CD4-positive, alpha-beta T cell (primary cell): ENCODE measurements at regions not wholly inside any gene's neighbourhood (a gene's known extent, or its start where the extent isn't known, plus 50 kb on each side); places are given as distances from the start of the nearest gene placed in this dataset.

Source experiments
- ATAC-seq: fragments of 200-7000 bp; cut with Tn5 transposase; one replicate; pipeline ENCODE4 v1.10.0; 2022; ENCODE audit warnings: mild to moderate bottlenecking; ENCODE audit not compliant: poor library complexity
- CTCF ChIA-PET: fragments of 350-600 bp; sonication (Branson Sonifier 250); formaldehyde crosslinking; loops from one replicate; lab custom pipeline; 2021; ENCODE audit warnings: antibody characterized with exemption, inconsistent platforms; lab: Charles Lee
- POLR2A ChIA-PET: fragments of 350-600 bp; sonication (Branson Sonifier 250); formaldehyde crosslinking; loops from one replicate; lab custom pipeline; 2021; ENCODE audit warnings: antibody characterized with exemption, inconsistent platforms; lab: Charles Lee
- DNase-seq, 14 experiments: peaks; one replicate each; pipeline ENCODE4 v3.0.0-alpha.2; 2013 to 2020; ENCODE audit warnings: mixed read lengths in 2 of 14
- H3K27ac ChIP-seq, 2 donors: one replicate each; pipeline versions ENCODE4 v1.5.1 to v1.7.0; 2013; ENCODE audit warnings: low read length in 2 of 2, low read depth in 1 of 2, mild to moderate bottlenecking in 1 of 2
- H3K27me3 ChIP-seq, 2 experiments: 1 replicate in 1 of 2; 2 replicates in 1 of 2; pipeline versions ENCODE4 v1.6.1 to v1.7.0; 2013; ENCODE audit warnings: low read length in 2 of 2, control low read depth in 1 of 2, mild to moderate bottlenecking in 1 of 2, moderate library complexity in 1 of 2; ENCODE audit not compliant: insufficient read depth in 2 of 2, control insufficient read depth in 1 of 2
- H3K36me3 ChIP-seq: one replicate; pipeline ENCODE4 v1.6.1; 2013; ENCODE audit warnings: low read length, control low read depth; ENCODE audit not compliant: insufficient read depth
- H3K4me1 ChIP-seq: one replicate; pipeline ENCODE4 v1.6.1; 2013; ENCODE audit warnings: low read length, control low read depth; ENCODE audit not compliant: insufficient read depth
- H3K4me3 ChIP-seq: one replicate; pipeline ENCODE4 v1.5.1; 2013; ENCODE audit warnings: mild to moderate bottlenecking, low read length, moderate library complexity
- H3K9me3 ChIP-seq, 2 experiments: 1 replicate in 1 of 2; 2 replicates in 1 of 2; pipeline versions ENCODE4 v1.6.1 to v1.7.0; 2013; ENCODE audit warnings: low read length in 2 of 2, mild to moderate bottlenecking in 2 of 2, control low read depth in 1 of 2, moderate library complexity in 1 of 2; ENCODE audit not compliant: control insufficient read depth in 1 of 2, insufficient read depth in 1 of 2
- H3K27ac Mint-ChIP-seq: one replicate; pipeline ENCODE4 v1.8.0; 2020; ENCODE audit warnings: mixed read lengths
- H3K27me3 Mint-ChIP-seq: one replicate; pipeline ENCODE4 v1.8.0; 2021; ENCODE audit warnings: mixed read lengths
- H3K36me3 Mint-ChIP-seq: one replicate; pipeline ENCODE4 v1.8.0; 2021; ENCODE audit warnings: low read depth, mixed read lengths
- H3K4me1 Mint-ChIP-seq: one replicate; pipeline ENCODE4 v1.8.0; 2021; ENCODE audit warnings: low read depth, mixed read lengths
- H3K4me3 Mint-ChIP-seq: one replicate; pipeline ENCODE4 v1.8.0; 2020; ENCODE audit warnings: mild to moderate bottlenecking, mixed read lengths
- H3K9me3 Mint-ChIP-seq: one replicate; pipeline ENCODE4 v1.8.0; 2020; ENCODE audit warnings: mixed read lengths
- CTCF ChIP-seq: fragments of 200-600 bp; IDR thresholded peaks from one replicate; pipeline ENCODE4 v1.8.0; 2022; ENCODE audit warnings: antibody characterized with exemption, mild to moderate bottlenecking
- intact Hi-C, 2 experiments: fragments of 100-400 bp; cut with DNase I in 1 of 2; cut with micrococcal nuclease in 1 of 2; formaldehyde crosslinking; loops; one replicate each; pipeline versions ENCODE4 v1.15.1 to v1.9.0; 2023 to 2025; cut with DNase I, micrococcal nuclease

DNA sequence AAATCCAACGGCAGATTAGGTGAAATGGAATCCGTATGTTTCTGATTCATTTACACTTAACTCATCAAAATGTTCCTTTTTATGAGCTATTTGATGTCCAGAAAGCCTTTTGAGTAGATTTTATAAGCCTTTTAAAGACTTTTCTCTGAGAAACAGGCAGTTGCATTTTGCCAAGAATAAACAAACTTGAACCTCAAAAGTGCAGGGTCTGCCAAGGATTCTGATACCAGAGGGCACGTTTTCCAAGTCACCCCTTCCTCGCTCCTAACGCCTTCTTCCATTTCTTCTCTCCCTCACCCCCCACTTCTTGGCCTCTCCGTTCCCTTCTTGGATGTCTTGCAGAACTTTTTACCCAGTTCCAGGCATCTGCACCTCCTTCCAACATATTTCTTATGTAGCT lies 200.6 kb upstream of the TBX3 start:
- peaks cover 2% of the 10 kb centered on the region for H3K9me3 Mint-ChIP-seq
- no peak for DNase-seq
- Histone ChIP-seq H3K36me3 (no peaks in the 10 kb centered on the region), H3K4me3 (no peak overlapping the region), H3K4me1 (no peaks in the 10 kb centered on the region), H3K27ac (no peak overlapping the region), H3K27me3 (no peaks in the 10 kb centered on the region), H3K9me3 (peaks cover 0 to 5% of the 10 kb centered on the region in 2 experiments)
- ChIA-PET POLR2A (no interaction called here), CTCF (no interaction called here)
- H3K4me1 Mint-ChIP-seq, result no peaks in the 10 kb centered on the region
- no peaks in the 10 kb centered on the region for H3K36me3 Mint-ChIP-seq
- H3K27me3 Mint-ChIP-seq, result peaks cover 3% of the 10 kb centered on the region
- ATAC-seq, result no peak
- TF ChIP-seq CTCF, result no peak
- H3K4me3 Mint-ChIP-seq, result no peak overlapping the region
- H3K27ac Mint-ChIP-seq, result no peak overlapping the region
- intact Hi-C loops, result no loop called here

DNA sequence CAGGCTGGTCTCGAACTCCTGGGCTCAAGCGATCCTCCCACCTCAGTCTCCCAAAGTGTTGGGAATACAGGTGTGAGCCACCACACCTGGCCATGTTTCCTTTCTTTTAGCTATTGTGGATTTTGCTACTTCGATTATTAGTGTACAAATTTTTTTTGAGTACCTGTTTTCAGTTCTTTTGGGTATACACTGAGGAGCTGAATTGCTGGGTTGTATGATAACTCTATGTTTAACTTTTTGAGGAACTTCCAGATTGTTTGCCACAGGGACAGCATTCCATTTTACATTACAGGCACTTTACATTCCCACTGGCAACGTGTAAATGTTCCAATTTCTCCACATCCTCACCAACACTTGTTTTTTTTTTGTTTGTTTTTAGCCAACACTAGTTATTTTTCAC lies 198.1 kb upstream of the TBX3 start:
- Histone ChIP-seq H3K4me1 (no peaks in the 10 kb centered on the region), H3K4me3 (no peak overlapping the region), H3K36me3 (no peaks in the 10 kb centered on the region), H3K27ac (no peak overlapping the region), H3K9me3 (peaks cover 0 to 5% of the 10 kb centered on the region in 2 experiments), H3K27me3 (no peaks in the 10 kb centered on the region)
- no peak for TF ChIP-seq CTCF
- H3K27ac Mint-ChIP-seq, result no peak overlapping the region
- H3K36me3 Mint-ChIP-seq, result no peaks in the 10 kb centered on the region
- no peaks in the 10 kb centered on the region for H3K4me1 Mint-ChIP-seq
- no peak for ATAC-seq
- POLR2A ChIA-PET, result no interaction called here
- intact Hi-C loops, result no loop called here
- no peaks in the 10 kb centered on the region for H3K27me3 Mint-ChIP-seq
- H3K4me3 Mint-ChIP-seq, result no peak overlapping the region
- DNase-seq, result no peak
- H3K9me3 Mint-ChIP-seq, result peaks cover 2% of the 10 kb centered on the region
- CTCF ChIA-PET, result no interaction called here

DNA sequence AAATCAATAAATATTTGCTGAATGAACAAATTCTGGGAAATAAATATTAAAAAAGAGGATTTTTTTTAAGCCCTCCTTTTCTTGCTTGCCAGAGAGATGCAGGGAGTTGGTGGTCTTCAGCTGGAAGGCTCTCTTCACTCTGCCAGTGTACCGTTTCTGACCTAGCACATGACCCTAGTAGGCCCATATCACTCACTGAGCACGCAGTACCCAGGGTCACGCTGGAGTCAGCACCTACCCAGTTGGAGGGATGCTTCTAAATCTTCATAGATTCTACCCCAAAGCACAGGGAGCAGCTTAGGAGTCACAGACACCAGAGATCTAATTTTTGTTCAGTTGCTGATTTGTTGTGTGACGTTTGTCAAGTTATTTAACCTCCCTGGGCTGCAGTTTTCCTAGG lies 195.4 kb upstream of the TBX3 start:
- no peak overlapping the region for H3K4me3 Mint-ChIP-seq
- POLR2A ChIA-PET, result no interaction called here
- intact Hi-C loops, result no loop called here
- Histone ChIP-seq H3K9me3 (peaks cover 0 to 8% of the 10 kb centered on the region in 2 experiments), H3K27me3 (no peaks in the 10 kb centered on the region), H3K4me3 (no peak overlapping the region), H3K36me3 (no peaks in the 10 kb centered on the region), H3K4me1 (no peaks in the 10 kb centered on the region), H3K27ac (no peak overlapping the region)
- CTCF ChIA-PET, result no interaction called here
- H3K9me3 Mint-ChIP-seq, result peaks cover 2% of the 10 kb centered on the region
- TF ChIP-seq CTCF, result no peak
- H3K27me3 Mint-ChIP-seq, result no peaks in the 10 kb centered on the region
- no peak overlapping the region for H3K27ac Mint-ChIP-seq
- ATAC-seq (no peak), DNase-seq (no peak)
- H3K4me1 Mint-ChIP-seq, result no peaks in the 10 kb centered on the region
- H3K36me3 Mint-ChIP-seq, result no peaks in the 10 kb centered on the region
